Left cardiac atrium (tissue), 4 donors: ENCODE measurements at regions not wholly inside any gene's neighbourhood (a gene's known extent, or its start where the extent isn't known, plus 50 kb on each side); places are given as distances from the start of the nearest gene placed in this dataset.
A peak's percentile ranks its signal among the peaks of the same experiment; 100 is the strongest.
"Not testable (repeated sequence)": the region's sequence is repeated elsewhere in the genome, so short reads cannot be mapped to it uniquely, and the experiment has no call there.

Experiments
- ATAC-seq, 2 donors: fragments of 200-7000 bp; cut with Tn5 transposase; one replicate each; pipeline ENCODE4 v1.9.1; 2020; ENCODE audit warnings: mild to moderate bottlenecking in 2 of 2, moderate library complexity in 2 of 2
- DNase-seq: peaks from one replicate; pipeline ENCODE4 v3.0.0-alpha.2; 2020
- intact Hi-C, 2 donors: fragments of 100-400 bp; cut with DNase I; formaldehyde crosslinking; loops; one replicate each; pipeline versions ENCODE4 v1.14.1 to v1.15.1; 2022 to 2023
- donor health status: DM: no; HTN: yes; CAD: no.
- donor health status: DM: no; HTN: yes; CAD: no; lungs with severe emphysema.
- donor health status: DM: yes; HTN: yes; CAD: no.
- donor health status: Dilated cardiomyopathy.

DNA sequence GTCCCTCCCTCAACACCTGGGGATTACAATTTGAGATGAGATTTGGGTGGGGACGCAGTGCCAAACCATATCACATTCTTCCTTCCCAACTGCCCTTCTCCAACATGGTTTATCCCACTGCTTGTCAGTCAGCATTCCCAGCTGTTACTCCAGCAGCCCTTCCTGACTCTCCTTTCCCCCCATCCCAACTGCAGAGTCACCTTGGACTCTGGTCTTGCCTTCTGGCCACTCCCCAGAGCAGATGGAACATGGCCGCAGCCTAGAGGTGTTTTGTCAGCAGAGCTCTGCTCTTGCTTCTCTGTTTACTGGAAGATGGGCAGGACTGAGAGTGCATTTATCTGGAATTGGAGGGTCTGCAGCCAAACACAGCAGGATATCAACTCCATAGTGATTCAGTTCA is 51.2 kb upstream of the MEX3C start:
- ATAC-seq (no peak), DNase-seq (no peak)
- intact Hi-C loops: no loop called here

DNA sequence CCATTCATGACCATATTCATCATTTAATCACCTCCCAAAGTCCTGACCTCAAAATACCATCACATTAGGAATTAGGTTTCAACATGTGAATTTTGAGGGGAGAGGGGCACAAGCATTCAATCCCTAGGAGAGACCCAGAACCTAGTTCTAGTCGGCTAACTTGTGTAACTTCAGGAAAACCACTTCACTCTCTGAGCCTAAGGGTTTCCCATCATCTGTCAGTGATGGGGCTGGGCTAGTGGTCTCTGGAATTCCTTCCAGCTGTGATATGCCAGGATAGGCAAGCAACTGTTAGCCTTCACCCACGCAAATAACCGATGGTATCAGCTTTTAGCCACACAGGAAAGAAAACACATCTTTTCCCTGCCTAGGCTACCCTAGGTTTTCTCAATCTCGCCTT is 52.5 kb upstream of the MEX3C start:
- ATAC-seq (no peak), DNase-seq (no peak)
- intact Hi-C loops: no loop called here

- DNase-seq (no peak), ATAC-seq (no peak)
- intact Hi-C loops: no loop called here
Observed at GRCh38 chr18:51250458-51251024, 53.1 kb upstream of the MEX3C start.

DNA sequence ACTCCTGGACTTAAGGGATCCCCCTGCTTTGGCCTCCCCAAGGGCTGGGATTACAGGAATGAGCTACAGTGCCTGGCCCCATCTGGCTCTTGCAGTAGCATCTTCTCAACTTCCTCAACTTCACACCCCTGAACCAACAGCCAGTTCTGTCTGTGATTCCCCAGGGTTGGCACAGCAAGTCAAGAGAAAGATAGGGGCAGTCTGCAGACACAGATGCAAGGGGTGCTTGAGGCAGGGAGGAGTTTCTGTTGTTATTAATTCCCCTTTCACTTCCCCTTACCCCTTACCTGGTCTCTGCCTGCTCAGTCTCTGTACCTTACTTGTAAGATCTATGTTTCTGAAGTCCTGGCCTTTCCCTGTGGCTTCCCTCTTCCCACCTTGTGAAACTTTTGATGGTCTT is 54.1 kb upstream of the MEX3C start:
- ATAC-seq: no peak
- DNase-seq: no peak
- intact Hi-C loops: no loop called here

DNA sequence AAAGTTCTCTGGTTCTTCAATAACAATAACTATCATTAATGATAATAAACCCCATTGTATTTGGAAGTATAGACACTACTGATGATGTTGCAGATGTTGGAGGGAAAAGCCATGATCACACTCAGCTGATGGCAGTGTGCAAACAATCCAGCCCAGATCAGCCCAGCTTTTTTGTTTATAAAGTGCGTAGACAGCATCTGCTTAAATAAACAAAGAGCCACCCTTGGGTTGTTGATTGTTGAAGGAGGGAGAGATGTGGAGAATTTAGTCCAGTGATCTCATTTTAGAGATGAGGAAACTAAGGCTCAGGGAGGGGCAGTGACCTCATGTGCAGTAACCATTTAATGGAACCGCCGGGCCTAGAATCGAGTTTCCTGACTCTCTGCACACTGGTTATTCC is 56.0 kb upstream of the MEX3C start:
- intact Hi-C loops: no loop called here
- ATAC-seq (no peak), DNase-seq (no peak)

GRCh38 chr18:51255693-51256092 is 58.2 kb upstream of the MEX3C start:
- intact Hi-C loops: no loop called here
- DNase-seq: no peak
- no peak for ATAC-seq

DNA sequence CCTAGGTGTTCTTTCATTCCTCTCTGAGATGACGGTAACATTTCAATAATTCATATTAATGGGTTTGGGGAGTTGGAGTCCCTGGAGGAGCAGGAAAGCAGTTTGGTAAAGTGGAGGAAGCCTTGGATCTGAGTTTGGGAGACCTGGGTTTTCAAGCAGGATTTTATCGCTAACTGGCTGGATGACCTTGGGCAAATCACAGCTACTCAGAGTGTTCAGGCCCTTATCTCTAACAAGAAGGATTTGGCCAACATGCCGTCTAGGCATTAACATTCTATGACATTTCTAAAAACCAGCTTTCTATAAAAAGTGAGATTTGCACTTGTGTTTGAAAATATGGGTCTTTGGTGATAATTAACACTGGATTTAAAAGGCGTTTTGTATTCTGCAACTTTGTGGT is 59.7 kb upstream of the MEX3C start:
- no peak for ATAC-seq

GRCh38 chr18:51260118-51260517 is 62.6 kb upstream of the MEX3C start:
- intact Hi-C loops: no loop called here
- no peak for ATAC-seq
- no peak for DNase-seq

More for the DNA sequence above, 59.7 kb upstream of the MEX3C start:
- no peak for DNase-seq
- intact Hi-C loops: no loop called here

DNA sequence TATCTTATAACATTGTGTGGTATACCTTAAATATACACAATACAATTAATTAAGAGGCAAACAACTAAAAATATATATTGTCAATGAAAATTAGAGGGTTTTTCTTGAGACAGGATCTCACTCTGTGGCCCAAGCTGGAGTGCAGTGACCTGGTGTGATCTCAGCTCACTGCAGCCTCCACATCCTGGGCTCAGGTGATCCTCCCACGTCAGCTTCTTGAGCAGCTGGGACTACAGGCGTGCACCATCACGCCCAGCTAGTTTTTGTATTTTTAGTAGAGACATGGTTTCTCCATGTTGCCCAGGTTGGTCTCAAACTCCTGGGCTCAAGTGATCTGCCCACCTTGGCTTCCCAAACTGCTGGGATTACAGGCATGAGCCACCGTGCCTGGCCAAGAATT is 68.6 kb upstream of the MEX3C start:
- DNase-seq, ATAC-seq, intact Hi-C loops: not testable (repeated sequence)

DNA sequence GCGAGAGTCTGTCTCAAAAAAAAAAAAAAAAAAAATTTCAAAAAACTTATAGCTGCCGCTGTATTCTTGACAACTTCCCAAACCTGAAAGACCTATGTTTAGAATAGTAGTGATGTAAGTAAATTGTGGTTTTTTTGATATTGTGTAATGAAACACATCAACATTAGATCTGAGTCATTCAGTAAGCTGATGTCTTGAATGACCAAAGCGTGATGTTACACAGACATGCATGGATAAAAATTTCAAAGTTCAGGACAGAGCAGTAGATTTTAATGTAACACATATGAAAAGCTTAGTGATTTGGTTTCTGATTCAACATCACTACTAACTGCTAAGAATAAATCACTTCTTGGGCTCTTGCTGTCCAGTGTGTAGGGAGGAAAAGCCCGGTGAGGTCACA is 69.3 kb upstream of the MEX3C start:
- ATAC-seq: no peak
- DNase-seq: no peak
- intact Hi-C loops: no loop called here

- intact Hi-C loops: no loop called here
- ATAC-seq (no peak), DNase-seq (no peak)
Observed at GRCh38 chr18:51273437-51273836, 76.0 kb upstream of the MEX3C start.

GRCh38 chr18:51275712-51276476 is 78.4 kb upstream of the MEX3C start:
- peak; percentile 63 to 77 for ATAC-seq
- intact Hi-C loops: no loop called here

GRCh38 chr18:51278045-51278649 is 80.7 kb upstream of the MEX3C start:
- DNase-seq (no peak), ATAC-seq (peak in 1 of 2 donors; percentile 31)
- intact Hi-C loops: no loop called here

More at GRCh38 chr18:51275712-51276476, 78.4 kb upstream of the MEX3C start:
- DNase-seq: peak; percentile 54

DNA sequence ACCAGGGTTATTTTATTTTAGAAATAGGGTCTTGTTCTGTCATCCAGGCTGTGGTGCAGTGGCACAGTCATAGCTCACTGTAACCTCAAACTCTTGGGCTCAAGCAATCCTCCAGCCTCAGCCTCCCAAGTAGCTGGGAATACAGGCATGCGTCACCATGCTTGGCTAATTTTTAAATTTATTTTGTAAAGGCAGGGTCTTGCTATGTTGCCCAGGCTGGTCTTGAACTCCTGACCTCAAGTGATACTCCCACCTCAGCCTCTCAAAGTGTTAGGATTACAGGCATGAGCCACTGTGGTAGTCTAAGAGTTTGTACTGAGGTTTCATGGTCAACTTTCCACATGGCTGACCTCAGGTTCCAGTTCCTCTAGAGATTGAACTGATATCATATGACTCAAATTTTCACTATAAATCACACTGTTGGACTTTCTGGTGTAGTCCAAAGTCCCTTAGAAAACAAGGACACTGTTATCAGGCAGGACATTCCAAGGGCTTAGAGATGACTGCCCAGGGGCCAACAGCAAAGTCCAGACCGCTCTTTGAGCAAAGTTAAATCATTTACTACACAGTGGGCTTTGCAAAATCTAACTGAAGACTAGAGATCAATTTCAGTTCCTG is 82.0 kb upstream of the MEX3C start:
- DNase-seq (no peak), ATAC-seq (no peak)
- intact Hi-C loops: no loop called here

DNA sequence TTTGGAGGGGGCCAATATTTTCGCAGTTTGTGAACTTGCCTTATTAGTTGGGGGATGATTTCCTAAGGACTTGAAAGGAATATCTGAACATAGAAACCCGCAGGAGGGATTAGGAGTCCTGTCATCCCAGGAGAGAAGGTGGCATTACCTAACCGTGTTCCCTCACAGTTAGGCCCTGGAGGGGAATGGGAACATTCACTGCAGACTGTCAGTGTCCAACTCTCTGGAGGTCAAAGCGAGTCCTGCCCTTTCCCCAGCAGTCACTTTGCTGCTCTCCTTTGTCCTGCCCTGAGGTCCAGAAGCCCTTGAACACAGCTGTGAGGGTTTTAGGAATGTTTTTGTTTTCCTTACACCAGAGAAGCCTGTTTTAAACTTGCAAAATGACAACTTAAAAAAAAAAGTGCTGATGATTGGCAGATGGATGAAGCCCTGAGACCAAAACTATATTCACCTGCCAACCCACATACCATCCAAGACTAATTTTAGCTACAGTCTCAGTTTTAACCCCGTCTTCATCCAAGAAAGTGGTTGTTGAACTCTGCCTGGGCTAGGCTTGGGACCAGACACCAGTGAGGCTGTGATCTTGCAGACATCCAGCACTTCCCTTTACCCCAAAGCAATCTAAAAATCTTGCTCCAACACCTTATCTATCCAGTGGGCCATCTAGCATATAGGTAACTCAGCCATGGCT is 90.5 kb upstream of the MEX3C start:
- ATAC-seq (peak in 1 of 2 donors; percentile 8), DNase-seq (no peak)
- intact Hi-C loops: no loop called here

- DNase-seq (no peak), ATAC-seq (no peak)
- intact Hi-C loops: no loop called here
Observed at GRCh38 chr18:51288582-51288981, 91.1 kb upstream of the MEX3C start.

DNA sequence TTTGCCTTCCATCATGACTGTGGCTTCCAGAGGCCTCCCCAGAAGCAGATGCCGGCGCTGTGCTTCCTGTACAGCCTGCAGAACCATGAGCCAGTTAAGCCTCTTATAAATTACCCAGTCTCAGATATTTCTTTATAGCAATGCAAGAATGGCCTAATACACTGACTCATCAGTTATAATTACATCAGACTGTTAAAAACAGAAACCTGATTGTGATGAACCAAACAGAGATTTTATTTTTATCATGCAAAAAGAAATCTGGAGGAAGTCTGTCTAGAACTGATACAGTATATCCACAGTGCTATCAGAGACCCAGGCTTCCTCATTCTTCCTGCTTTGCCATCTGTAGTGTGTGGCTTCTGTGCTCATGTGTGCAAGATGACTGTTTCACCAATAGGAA is 93.4 kb upstream of the MEX3C start:
- intact Hi-C loops: no loop called here

GRCh38 chr18:51300912-51301311 is 103.4 kb upstream of the MEX3C start:
- intact Hi-C loops: no loop called here
- DNase-seq (no peak), ATAC-seq (no peak)

More for the DNA sequence above, 93.4 kb upstream of the MEX3C start:
- no peak for DNase-seq
- no peak for ATAC-seq

- ATAC-seq: no peak
- DNase-seq: no peak
- intact Hi-C loops: no loop called here
Observed at GRCh38 chr18:51301376-51301775, 103.9 kb upstream of the MEX3C start.

- no peak for DNase-seq
- no peak for ATAC-seq
- intact Hi-C loops: no loop called here
Observed at GRCh38 chr18:51316677-51317076, 119.2 kb upstream of the MEX3C start.
